ENCODE measurements at regions not wholly inside any gene's neighbourhood (a gene's known extent, or its start where the extent isn't known, plus 50 kb on each side); places are given as distances from the start of the nearest gene placed in this dataset.

GRCh38 chr12:90627180-90627896 is 327.6 kb downstream of the CCER1 start:
- 89 to 94% methylated on average over 6 of the region's 6 CpGs for WGBS, 2 experiments
- H3K9me3 ChIP-seq (ENCODE audit: control insufficient read depth, low read length) = no peaks in the 10 kb centered on the region
- no peaks in the 10 kb centered on the region for H3K27me3 ChIP-seq (ENCODE audit: control insufficient read depth, insufficient read depth, low read length, poor library complexity, severe bottlenecking)
- H3K4me1 ChIP-seq (ENCODE audit: control insufficient read depth, insufficient read depth, low read length) = no peaks in the 10 kb centered on the region
- no peak overlapping the region for H3K4me3 ChIP-seq (ENCODE audit: insufficient read depth, low read depth, low read length)
- no peaks in the 10 kb centered on the region for H3K36me3 ChIP-seq (ENCODE audit: control insufficient read depth, insufficient read depth, low read length)
- H3K27ac ChIP-seq (ENCODE audit: insufficient read depth, low read depth, low read length, poor library complexity, severe bottlenecking) = no peak overlapping the region

GRCh38 chr12:90622431-90622830 is 332.5 kb downstream of the CCER1 start:
- Histone ChIP-seq H3K4me1 (ENCODE audit: control insufficient read depth, insufficient read depth, low read length) (no peaks in the 10 kb centered on the region), H3K27ac (ENCODE audit: insufficient read depth, low read depth, low read length, poor library complexity, severe bottlenecking) (no peak overlapping the region), H3K36me3 (ENCODE audit: control insufficient read depth, insufficient read depth, low read length) (no peaks in the 10 kb centered on the region), H3K27me3 (ENCODE audit: control insufficient read depth, insufficient read depth, low read length, poor library complexity, severe bottlenecking) (no peaks in the 10 kb centered on the region), H3K4me3 (ENCODE audit: insufficient read depth, low read depth, low read length) (no peak overlapping the region), H3K9me3 (ENCODE audit: control insufficient read depth, low read length) (no peaks in the 10 kb centered on the region)
- WGBS, 2 experiments = 86 to 97% methylated on average over 3 of the region's 3 CpGs

GRCh38 chr12:90621927-90622326 is 333.0 kb downstream of the CCER1 start:
- no peaks in the 10 kb centered on the region for H3K36me3 ChIP-seq (ENCODE audit: control insufficient read depth, insufficient read depth, low read length)
- WGBS, 2 experiments = 97 to 98% methylated on average over 2 of the region's 2 CpGs
- no peak overlapping the region for H3K27ac ChIP-seq (ENCODE audit: insufficient read depth, low read depth, low read length, poor library complexity, severe bottlenecking)
- H3K4me1 ChIP-seq (ENCODE audit: control insufficient read depth, insufficient read depth, low read length) = no peaks in the 10 kb centered on the region
- H3K27me3 ChIP-seq (ENCODE audit: control insufficient read depth, insufficient read depth, low read length, poor library complexity, severe bottlenecking) = no peaks in the 10 kb centered on the region
- no peaks in the 10 kb centered on the region for H3K9me3 ChIP-seq (ENCODE audit: control insufficient read depth, low read length)
- H3K4me3 ChIP-seq (ENCODE audit: insufficient read depth, low read depth, low read length) = no peak overlapping the region

GRCh38 chr12:90619943-90620342 is 335.0 kb downstream of the CCER1 start:
- no peaks in the 10 kb centered on the region for H3K27me3 ChIP-seq (ENCODE audit: control insufficient read depth, insufficient read depth, low read length, poor library complexity, severe bottlenecking)
- H3K4me1 ChIP-seq (ENCODE audit: control insufficient read depth, insufficient read depth, low read length) = no peaks in the 10 kb centered on the region
- no peak overlapping the region for H3K4me3 ChIP-seq (ENCODE audit: insufficient read depth, low read depth, low read length)
- no peaks in the 10 kb centered on the region for H3K36me3 ChIP-seq (ENCODE audit: control insufficient read depth, insufficient read depth, low read length)
- no peak overlapping the region for H3K27ac ChIP-seq (ENCODE audit: insufficient read depth, low read depth, low read length, poor library complexity, severe bottlenecking)
- no peaks in the 10 kb centered on the region for H3K9me3 ChIP-seq (ENCODE audit: control insufficient read depth, low read length)
- WGBS, 2 experiments = 94 to 100% methylated on average over 1 to 2 of the region's 2 CpGs

- Histone ChIP-seq H3K4me1 (ENCODE audit: control insufficient read depth, insufficient read depth, low read length) (no peaks in the 10 kb centered on the region), H3K9me3 (ENCODE audit: control insufficient read depth, low read length) (no peaks in the 10 kb centered on the region), H3K27me3 (ENCODE audit: control insufficient read depth, insufficient read depth, low read length, poor library complexity, severe bottlenecking) (no peaks in the 10 kb centered on the region), H3K36me3 (ENCODE audit: control insufficient read depth, insufficient read depth, low read length) (no peaks in the 10 kb centered on the region), H3K27ac (ENCODE audit: insufficient read depth, low read depth, low read length, poor library complexity, severe bottlenecking) (no peak overlapping the region), H3K4me3 (ENCODE audit: insufficient read depth, low read depth, low read length) (no peak overlapping the region)
These were observed 336.4 kb downstream of the CCER1 start for GRCh38 chr12:90618586-90618985.

- no peaks in the 10 kb centered on the region for H3K9me3 ChIP-seq (ENCODE audit: control insufficient read depth, low read length)
- no peaks in the 10 kb centered on the region for H3K4me1 ChIP-seq (ENCODE audit: control insufficient read depth, insufficient read depth, low read length)
- no peaks in the 10 kb centered on the region for H3K36me3 ChIP-seq (ENCODE audit: control insufficient read depth, insufficient read depth, low read length)
- H3K4me3 ChIP-seq (ENCODE audit: insufficient read depth, low read depth, low read length) = no peak overlapping the region
- H3K27ac ChIP-seq (ENCODE audit: insufficient read depth, low read depth, low read length, poor library complexity, severe bottlenecking) = no peak overlapping the region
- H3K27me3 ChIP-seq (ENCODE audit: control insufficient read depth, insufficient read depth, low read length, poor library complexity, severe bottlenecking) = no peaks in the 10 kb centered on the region
These were observed 343.1 kb downstream of the CCER1 start for GRCh38 chr12:90611891-90612290.

GRCh38 chr12:90611048-90611447 is 343.9 kb downstream of the CCER1 start:
- no peaks in the 10 kb centered on the region for H3K4me1 ChIP-seq (ENCODE audit: control insufficient read depth, insufficient read depth, low read length)
- no peaks in the 10 kb centered on the region for H3K27me3 ChIP-seq (ENCODE audit: control insufficient read depth, insufficient read depth, low read length, poor library complexity, severe bottlenecking)
- WGBS, 2 experiments = 63 to 98% methylated on average over 2 to 3 of the region's 3 CpGs
- no peak overlapping the region for H3K4me3 ChIP-seq (ENCODE audit: insufficient read depth, low read depth, low read length)
- no peak overlapping the region for H3K27ac ChIP-seq (ENCODE audit: insufficient read depth, low read depth, low read length, poor library complexity, severe bottlenecking)
- no peaks in the 10 kb centered on the region for H3K36me3 ChIP-seq (ENCODE audit: control insufficient read depth, insufficient read depth, low read length)
- H3K9me3 ChIP-seq (ENCODE audit: control insufficient read depth, low read length) = no peaks in the 10 kb centered on the region

- no peaks in the 10 kb centered on the region for H3K36me3 ChIP-seq (ENCODE audit: control insufficient read depth, insufficient read depth, low read length)
- H3K9me3 ChIP-seq (ENCODE audit: control insufficient read depth, low read length) = no peaks in the 10 kb centered on the region
- H3K27ac ChIP-seq (ENCODE audit: insufficient read depth, low read depth, low read length, poor library complexity, severe bottlenecking) = no peak overlapping the region
- H3K4me1 ChIP-seq (ENCODE audit: control insufficient read depth, insufficient read depth, low read length) = no peaks in the 10 kb centered on the region
- H3K4me3 ChIP-seq (ENCODE audit: insufficient read depth, low read depth, low read length) = no peak overlapping the region
- WGBS, 2 experiments = 100% methylated on average over 1 of the region's 2 CpGs; no CpG with 5 or more reads in 1 of the 2 experiments
- no peaks in the 10 kb centered on the region for H3K27me3 ChIP-seq (ENCODE audit: control insufficient read depth, insufficient read depth, low read length, poor library complexity, severe bottlenecking)
These were observed 361.2 kb downstream of the CCER1 start for GRCh38 chr12:90593596-90594295.

GRCh38 chr12:90589956-90590355 is 365.0 kb downstream of the CCER1 start:
- no peak overlapping the region for H3K27ac ChIP-seq (ENCODE audit: insufficient read depth, low read depth, low read length, poor library complexity, severe bottlenecking)
- H3K27me3 ChIP-seq (ENCODE audit: control insufficient read depth, insufficient read depth, low read length, poor library complexity, severe bottlenecking) = no peaks in the 10 kb centered on the region
- H3K9me3 ChIP-seq (ENCODE audit: control insufficient read depth, low read length) = no peaks in the 10 kb centered on the region
- no peaks in the 10 kb centered on the region for H3K36me3 ChIP-seq (ENCODE audit: control insufficient read depth, insufficient read depth, low read length)
- H3K4me1 ChIP-seq (ENCODE audit: control insufficient read depth, insufficient read depth, low read length) = no peaks in the 10 kb centered on the region
- H3K4me3 ChIP-seq (ENCODE audit: insufficient read depth, low read depth, low read length) = no peak overlapping the region
- WGBS, 2 experiments = 80% methylated on average over 1 of the region's 1 CpG; no CpG with 5 or more reads in 1 of the 2 experiments

- Histone ChIP-seq H3K4me3 (ENCODE audit: insufficient read depth, low read depth, low read length) (no peak overlapping the region), H3K36me3 (ENCODE audit: control insufficient read depth, insufficient read depth, low read length) (no peaks in the 10 kb centered on the region), H3K27ac (ENCODE audit: insufficient read depth, low read depth, low read length, poor library complexity, severe bottlenecking) (no peak overlapping the region), H3K27me3 (ENCODE audit: control insufficient read depth, insufficient read depth, low read length, poor library complexity, severe bottlenecking) (no peaks in the 10 kb centered on the region), H3K9me3 (ENCODE audit: control insufficient read depth, low read length) (no peaks in the 10 kb centered on the region), H3K4me1 (ENCODE audit: control insufficient read depth, insufficient read depth, low read length) (no peaks in the 10 kb centered on the region)
- 93 to 100% methylated on average over 1 to 3 of the region's 3 CpGs for WGBS, 2 experiments
These were observed 369.2 kb downstream of the CCER1 start for GRCh38 chr12:90585640-90586304.
